IMR-90 (cell line): ENCODE measurements at regions not wholly inside any gene's neighbourhood (a gene's known extent, or its start where the extent isn't known, plus 50 kb on each side); places are given as distances from the start of the nearest gene placed in this dataset.

ENCODE experiments used
- ATAC-seq: fragments of 200-7000 bp; cut with Tn5 transposase; 2 replicates; pipeline ENCODE4 v1.9.1; 2020; ENCODE audit warnings: low read depth, mild to moderate bottlenecking, moderate library complexity
- BruUV-seq: library from RNA; stranded (reverse); fragments of 400-500 nt; replicated peaks from 2 replicates; lab custom pipeline; 2021; lab: Mats Ljungman, UMichigan
- CTCF ChIA-PET: fragments of 300-600 bp; formaldehyde crosslinking; extraction: SDS; loops from one replicate; lab custom pipeline; 2021; ENCODE audit warnings: antibody characterized with exemption; lab: Yijun Ruan, JAX
- POLR2A ChIA-PET: fragments of 300-600 bp; sonication (Branson Sonifier 250); formaldehyde crosslinking; loops from one replicate; lab custom pipeline; 2022; ENCODE audit warnings: antibody characterized with exemption; ENCODE audit not compliant: unreplicated experiment; lab: Charles Lee
- DNase-seq: peaks from one replicate; pipeline ENCODE4 v3.0.0; 2013
- H2AFZ ChIP-seq: replicated peaks from 2 replicates; pipeline ENCODE3; 2013; ENCODE audit warnings: low read length, mild to moderate bottlenecking; ENCODE audit not compliant: poor library complexity
- H2AK5ac ChIP-seq: 2 replicates; pipeline ENCODE4 v1.6.1; 2013; ENCODE audit warnings: low read depth, low read length, inconsistent platforms
- H2AK9ac ChIP-seq: replicated peaks from 2 replicates; pipeline ENCODE3; 2013; ENCODE audit warnings: mild to moderate bottlenecking, low read depth, low read length, moderate library complexity; ENCODE audit not compliant: poor library complexity
- H2BK120ac ChIP-seq: 2 replicates; pipeline ENCODE4 v1.6.1; 2013; ENCODE audit warnings: low read depth, low read length, inconsistent platforms
- H2BK15ac ChIP-seq: 3 replicates; pipeline ENCODE4 v1.6.1; 2013; ENCODE audit warnings: low read depth, low read length, inconsistent platforms
- H2BK20ac ChIP-seq: 2 replicates; pipeline ENCODE4 v1.6.1; 2013; ENCODE audit warnings: low read depth, mild to moderate bottlenecking, inconsistent platforms, low read length, moderate library complexity
- H2BK5ac ChIP-seq: 2 replicates; pipeline ENCODE4 v1.6.1; 2013; ENCODE audit warnings: mild to moderate bottlenecking, low read depth, low read length, inconsistent platforms; ENCODE audit not compliant: poor library complexity, severe bottlenecking
- H3K14ac ChIP-seq: replicated peaks from 2 replicates; pipeline ENCODE4 v1.6.1; 2013; ENCODE audit warnings: low read depth, low read length, inconsistent platforms
- H3K18ac ChIP-seq: 2 replicates; pipeline ENCODE4 v1.6.1; 2013; ENCODE audit warnings: low read depth, low read length, control low read depth
- H3K23ac ChIP-seq: 2 replicates; pipeline ENCODE4 v1.6.1; 2013; ENCODE audit warnings: low read depth, low read length, inconsistent platforms
- H3K27ac ChIP-seq: 2 replicates; pipeline ENCODE4 v1.5.1; 2013; ENCODE audit warnings: mild to moderate bottlenecking, control low read depth, low read length; ENCODE audit not compliant: insufficient read depth
- H3K27me3 ChIP-seq: 2 replicates; pipeline ENCODE4 v1.6.1; 2013; ENCODE audit warnings: low read length; ENCODE audit not compliant: control insufficient read depth, insufficient read depth
- H3K36me3 ChIP-seq: 2 replicates; pipeline ENCODE4 v1.6.1; 2013; ENCODE audit warnings: low read length, mixed read lengths; ENCODE audit not compliant: control insufficient read depth, insufficient read depth
- H3K4ac ChIP-seq: 2 replicates; pipeline ENCODE4 v1.6.1; 2013; ENCODE audit warnings: low read depth, low read length, inconsistent platforms
- H3K4me1 ChIP-seq: 2 replicates; pipeline ENCODE4 v1.6.1; 2013; ENCODE audit warnings: low read length, mixed read lengths; ENCODE audit not compliant: control insufficient read depth, insufficient read depth
- H3K4me2 ChIP-seq: 2 replicates; pipeline ENCODE4 v1.6.1; 2013; ENCODE audit warnings: low read depth, mild to moderate bottlenecking, control low read depth, low read length, moderate library complexity
- H3K4me3 ChIP-seq: 2 replicates; pipeline ENCODE4 v1.5.1; 2013; ENCODE audit warnings: low read depth, mild to moderate bottlenecking, control low read depth, low read length, moderate library complexity; ENCODE audit not compliant: insufficient read depth
- H3K56ac ChIP-seq: 2 replicates; pipeline ENCODE4 v1.6.1; 2013; ENCODE audit warnings: low read length, inconsistent platforms; ENCODE audit not compliant: insufficient read depth; ENCODE audit errors: extremely low read depth
- H3K79me1 ChIP-seq, 2 experiments: 2 replicates each; pipeline ENCODE4 v1.6.1; 2013; ENCODE audit warnings: low read length in 2 of 2, inconsistent platforms in 1 of 2, low read depth in 1 of 2
- H3K9ac ChIP-seq: 2 replicates; pipeline ENCODE4 v1.6.1; 2013; ENCODE audit warnings: low read depth, low read length, control low read depth
- H3K9me1 ChIP-seq: 2 replicates; pipeline ENCODE4 v1.6.1; 2013; ENCODE audit warnings: low read length, inconsistent platforms; ENCODE audit not compliant: insufficient read depth
- H3K9me3 ChIP-seq: 2 replicates; pipeline ENCODE4 v1.6.1; 2013; ENCODE audit warnings: low read length; ENCODE audit not compliant: control insufficient read depth, insufficient read depth
- H4K20me1 ChIP-seq: 2 replicates; pipeline ENCODE4 v1.6.1; 2013; ENCODE audit warnings: low read length, inconsistent platforms; ENCODE audit not compliant: insufficient read depth
- H4K5ac ChIP-seq: 2 replicates; pipeline ENCODE4 v1.6.1; 2013; ENCODE audit warnings: mild to moderate bottlenecking, low read depth, low read length, control low read depth
- H4K8ac ChIP-seq, 2 experiments: 2 replicates each; pipeline ENCODE4 v1.6.1; 2013; ENCODE audit warnings: low read depth in 2 of 2, low read length in 2 of 2, control low read depth in 1 of 2, inconsistent platforms in 1 of 2
- H4K91ac ChIP-seq: 2 replicates; pipeline ENCODE4 v1.6.1; 2013; ENCODE audit warnings: low read depth, low read length, inconsistent platforms; ENCODE audit not compliant: insufficient read depth
- CEBPB ChIP-seq: IDR thresholded peaks from 2 replicates; pipeline ENCODE4 v1.6.1; 2012; ENCODE audit warnings: low read depth, low read length, improper control_type of control experiment
- CTCF ChIP-seq: conservative IDR thresholded peaks from 2 replicates; pipeline ENCODE4 v1.5.1; 2012; ENCODE audit warnings: mild to moderate bottlenecking, low read depth, low read length, improper control_type of control experiment
- MAZ ChIP-seq: IDR thresholded peaks from 2 replicates; pipeline ENCODE4 v1.6.1; 2012; ENCODE audit warnings: low read depth, mild to moderate bottlenecking, low read length, improper control_type of control experiment, moderate library complexity, borderline replicate concordance
- MXI1 ChIP-seq: IDR thresholded peaks from 2 replicates; pipeline ENCODE4 v1.6.1; 2012; ENCODE audit warnings: low read depth, mild to moderate bottlenecking, low read length, moderate library complexity, borderline replicate concordance
- NFE2L2 ChIP-seq: fragments of 150-350 bp; IDR thresholded peaks from 2 replicates; pipeline ENCODE4 v1.6.1; 2016; ENCODE audit warnings: low read depth, mild to moderate bottlenecking, low read length
- RFX5 ChIP-seq: IDR thresholded peaks from 2 replicates; pipeline ENCODE4 v1.8.0; 2012; ENCODE audit warnings: low read depth, mild to moderate bottlenecking, low read length, moderate library complexity
- WGBS, 2 experiments: methylation state at CpG; one replicate each; pipeline versions ENCODE4 v1.1.5 to v1.1.7; 2013; ENCODE audit warnings: missing lambda C conversion rate in 2 of 2; ENCODE audit not compliant: insufficient read length in 1 of 2; ENCODE audit errors: extremely low coverage in 2 of 2; 5-methylcytosine and 5-hydroxymethylcytosine counted together
- dilution Hi-C: fragments of 300-500 bp; cut with HindIII; formaldehyde crosslinking; loops from one replicate; pipeline ENCODE4 v1.14.3; 2018; ENCODE audit warnings: low sequenced_read_pairs; ENCODE audit not compliant: unreplicated experiment
- in situ Hi-C: fragments of 300-500 bp; cut with MboI; formaldehyde crosslinking; loops from 3 replicates; pipeline ENCODE4 v1.14.3; 2019; ENCODE audit warnings: low sequenced_read_pairs, inconsistent platforms, mixed read lengths
- intact Hi-C: fragments of 100-400 bp; cut with micrococcal nuclease; formaldehyde crosslinking; loops from 2 replicates; pipeline ENCODE4 v1.10.0; 2022

- Histone ChIP-seq H3K4me2 (no peak overlapping the region), H3K27me3 (no peaks in the 10 kb centered on the region), H3K56ac (no peak overlapping the region), H3K36me3 (no peaks in the 10 kb centered on the region), H3K4me3 (no peak overlapping the region), H3K4ac (no peak overlapping the region), H4K91ac (no peak overlapping the region), H3K9me1 (no peaks in the 10 kb centered on the region), H4K20me1 (no peaks in the 10 kb centered on the region), H4K8ac (no peak overlapping the region), H3K9ac (no peak overlapping the region), H2AFZ (no peak overlapping the region), H2BK120ac (no peak overlapping the region), H2BK20ac (no peak overlapping the region), H2BK5ac (no peak overlapping the region), H3K27ac (no peak overlapping the region), H3K18ac (no peak overlapping the region), H3K23ac (no peak overlapping the region), H2BK15ac (no peak overlapping the region), H3K14ac (no peak overlapping the region), H3K9me3 (peaks cover 32% of the 10 kb centered on the region), H4K5ac (no peak overlapping the region), H2AK9ac (no peak overlapping the region), H3K4me1 (no peaks in the 10 kb centered on the region), H3K79me1 (no peaks in the 10 kb centered on the region), H2AK5ac (no peak overlapping the region)
- ATAC-seq, result no peak
- no peak for DNase-seq
- POLR2A ChIA-PET, result no interaction called here
- TF ChIP-seq MXI1 (no peak), MAZ (no peak), CTCF (no peak), CEBPB (no peak), RFX5 (no peak), NFE2L2 (no peak)
- in situ Hi-C loops, result no loop called here
- no TSS peak for BruUV-seq
- CTCF ChIA-PET, result no interaction called here
- 82% methylated on average over 5 of the region's 8 CpGs; no CpG with 5 or more reads in 1 of the 2 experiments for WGBS, 2 experiments
- dilution Hi-C loops, result no loop called here
- intact Hi-C loops, result no loop called here
Observed at GRCh38 chr18:78246050-78246449, 733.6 kb upstream of the SALL3 start.
